GM12892 (cell line): ENCODE measurements at regions not wholly inside any gene's neighbourhood (a gene's known extent, or its start where the extent isn't known, plus 50 kb on each side); places are given as distances from the start of the nearest gene placed in this dataset.

Source experiments
- POLR2A ChIP-seq: IDR thresholded peaks from 2 replicates; pipeline ENCODE4 v1.6.1; 2011; ENCODE audit warnings: low read depth, low read length, control low read depth
- POLR2AphosphoS5 ChIP-seq: IDR thresholded peaks from 2 replicates; pipeline ENCODE4 v1.6.1; 2011; ENCODE audit warnings: low read depth, low read length, control low read depth
- TAF1 ChIP-seq: IDR thresholded peaks from 2 replicates; pipeline ENCODE4 v1.6.1; 2011; ENCODE audit warnings: low read depth, mild to moderate bottlenecking, control low read depth, low read length, borderline replicate concordance

DNA sequence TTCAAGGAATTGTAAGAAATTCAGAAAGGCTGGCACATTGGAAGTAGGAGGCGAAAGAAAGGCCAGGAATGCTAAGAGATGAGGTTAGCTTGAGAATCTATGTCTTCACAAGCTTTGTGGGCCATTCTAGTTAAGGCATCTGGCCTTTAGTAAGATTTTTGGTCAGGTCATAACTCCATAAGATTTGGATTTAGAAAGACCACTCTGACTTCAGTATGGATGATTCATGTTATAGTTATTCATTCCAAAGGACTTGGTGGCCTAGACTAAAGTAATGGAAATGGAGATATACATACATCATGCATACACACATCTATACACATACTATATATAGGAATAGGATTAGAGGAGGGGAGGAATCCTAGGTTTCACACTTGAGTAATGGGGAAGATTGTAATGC is 77.5 kb downstream of the SEPTIN7 start:
- no peak for TF ChIP-seq POLR2AphosphoS5
- no peak for TF ChIP-seq POLR2A
- no peak for TF ChIP-seq TAF1
